ENCODE measurements at regions not wholly inside any gene's neighbourhood (a gene's known extent, or its start where the extent isn't known, plus 50 kb on each side); places are given as distances from the start of the nearest gene placed in this dataset.

GRCh38 chr9:20042128-20042711 lies 253.4 kb upstream of the SLC24A2 start:
- Histone ChIP-seq H3K27ac (no peak overlapping the region), H3K27me3 (no peaks in the 10 kb centered on the region), H3K4me3 (no peak overlapping the region), H3K9me3 (no peaks in the 10 kb centered on the region), H3K4me1 (no peaks in the 10 kb centered on the region), H3K36me3 (no peaks in the 10 kb centered on the region)
- TF ChIP-seq POLR2A (IDR thresholded peaks at IDR 0.05) (no peak), POLR2AphosphoS5 (IDR thresholded peaks at IDR 0.05; ENCODE audit: insufficient read depth in 1 of 2, low read depth in 1 of 2) (no peak)
- TF ChIP-seq, protein P1, sequence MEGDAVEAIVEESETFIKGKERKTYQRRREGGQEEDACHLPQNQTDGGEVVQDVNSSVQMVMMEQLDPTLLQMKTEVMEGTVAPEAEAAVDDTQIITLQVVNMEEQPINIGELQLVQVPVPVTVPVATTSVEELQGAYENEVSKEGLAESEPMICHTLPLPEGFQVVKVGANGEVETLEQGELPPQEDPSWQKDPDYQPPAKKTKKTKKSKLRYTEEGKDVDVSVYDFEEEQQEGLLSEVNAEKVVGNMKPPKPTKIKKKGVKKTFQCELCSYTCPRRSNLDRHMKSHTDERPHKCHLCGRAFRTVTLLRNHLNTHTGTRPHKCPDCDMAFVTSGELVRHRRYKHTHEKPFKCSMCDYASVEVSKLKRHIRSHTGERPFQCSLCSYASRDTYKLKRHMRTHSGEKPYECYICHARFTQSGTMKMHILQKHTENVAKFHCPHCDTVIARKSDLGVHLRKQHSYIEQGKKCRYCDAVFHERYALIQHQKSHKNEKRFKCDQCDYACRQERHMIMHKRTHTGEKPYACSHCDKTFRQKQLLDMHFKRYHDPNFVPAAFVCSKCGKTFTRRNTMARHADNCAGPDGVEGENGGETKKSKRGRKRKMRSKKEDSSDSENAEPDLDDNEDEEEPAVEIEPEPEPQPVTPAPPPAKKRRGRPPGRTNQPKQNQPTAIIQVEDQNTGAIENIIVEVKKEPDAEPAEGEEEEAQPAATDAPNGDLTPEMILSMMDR (IDR thresholded peaks at IDR 0.05) = no peak
- no peak for DNase-seq (ENCODE audit: extremely low spot score in 2 of 2)
- intact Hi-C loops (cut with DNase I) = no loop called here

DNA sequence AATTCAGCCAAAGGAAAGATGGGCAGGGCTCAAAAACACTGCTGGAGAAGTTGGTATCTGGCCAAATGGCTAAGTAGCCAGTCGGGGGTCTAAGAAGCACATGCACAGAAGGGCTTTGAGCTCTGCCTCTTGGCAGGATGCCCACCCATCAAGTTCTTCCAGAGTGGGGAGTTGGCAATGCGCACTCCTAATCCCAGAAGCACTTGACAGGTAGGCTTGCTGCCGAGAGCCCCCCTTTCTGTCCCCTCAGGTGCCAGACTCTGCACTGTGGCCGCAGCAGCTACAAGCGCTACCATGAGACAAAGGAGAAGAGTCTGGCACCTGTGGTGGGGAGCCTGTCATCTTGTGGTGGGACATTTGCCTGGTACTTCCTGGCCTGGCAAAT lies 252.9 kb upstream of the SLC24A2 start:
- Histone ChIP-seq H3K27me3 (no peaks in the 10 kb centered on the region), H3K4me1 (no peaks in the 10 kb centered on the region), H3K4me3 (no peak overlapping the region), H3K36me3 (no peaks in the 10 kb centered on the region), H3K9me3 (no peaks in the 10 kb centered on the region), H3K27ac (no peak overlapping the region)
- TF ChIP-seq, protein P1 (IDR thresholded peaks at IDR 0.05) = no peak
- no peak for TF ChIP-seq POLR2AphosphoS5 (IDR thresholded peaks at IDR 0.05; ENCODE audit: insufficient read depth in 1 of 2, low read depth in 1 of 2)
- TF ChIP-seq POLR2A (IDR thresholded peaks at IDR 0.05) = no peak
- intact Hi-C loops (cut with DNase I) = no loop called here
- no peak for DNase-seq (ENCODE audit: extremely low spot score in 2 of 2)

GRCh38 chr9:20040991-20041696 lies 252.3 kb upstream of the SLC24A2 start:
- no peak for DNase-seq (ENCODE audit: extremely low spot score in 2 of 2)
- H3K9me3 ChIP-seq = no peaks in the 10 kb centered on the region
- TF ChIP-seq POLR2A (IDR thresholded peaks at IDR 0.05) = no peak
- no peak for TF ChIP-seq POLR2AphosphoS5 (IDR thresholded peaks at IDR 0.05; ENCODE audit: insufficient read depth in 1 of 2, low read depth in 1 of 2)
- TF ChIP-seq, protein P1 (IDR thresholded peaks at IDR 0.05) = no peak
- intact Hi-C loops (cut with DNase I) = no loop called here
- H3K27me3 ChIP-seq = no peaks in the 10 kb centered on the region
- no peak overlapping the region for H3K4me3 ChIP-seq
- no peaks in the 10 kb centered on the region for H3K36me3 ChIP-seq
- H3K27ac ChIP-seq = no peak overlapping the region
- H3K4me1 ChIP-seq = no peaks in the 10 kb centered on the region

DNA sequence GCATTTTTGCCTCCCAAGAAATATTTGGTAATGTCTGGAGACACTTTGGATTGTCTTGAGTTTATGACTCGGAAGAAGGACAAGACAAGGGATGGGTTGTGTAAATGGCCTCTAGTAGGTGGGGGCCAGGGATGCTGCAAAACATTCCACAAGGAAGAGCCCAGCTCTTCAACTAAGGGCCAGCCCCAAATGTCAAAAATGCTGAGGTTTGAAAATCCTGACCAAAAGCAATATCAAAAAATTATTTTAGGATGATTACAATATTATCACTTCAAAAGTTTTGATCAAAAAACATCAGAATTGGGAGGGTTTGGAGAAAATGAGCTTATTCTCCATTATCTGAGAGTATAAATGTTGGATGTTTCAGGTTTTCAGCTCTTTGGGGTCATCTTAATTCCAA lies 248.9 kb upstream of the SLC24A2 start:
- H3K27me3 ChIP-seq = no peaks in the 10 kb centered on the region
- H3K27ac ChIP-seq = no peak overlapping the region
- intact Hi-C loops (cut with DNase I) = no loop called here
- no peaks in the 10 kb centered on the region for H3K4me1 ChIP-seq
- no peaks in the 10 kb centered on the region for H3K36me3 ChIP-seq
- TF ChIP-seq, protein P1 (IDR thresholded peaks at IDR 0.05) = no peak
- no peak overlapping the region for H3K4me3 ChIP-seq
- no peak for DNase-seq (ENCODE audit: extremely low spot score in 2 of 2)
- H3K9me3 ChIP-seq = no peaks in the 10 kb centered on the region

- Histone ChIP-seq H3K36me3 (no peaks in the 10 kb centered on the region), H3K27ac (no peak overlapping the region), H3K4me3 (no peak overlapping the region), H3K27me3 (no peaks in the 10 kb centered on the region), H3K9me3 (no peaks in the 10 kb centered on the region), H3K4me1 (no peaks in the 10 kb centered on the region)
- TF ChIP-seq, protein P1 (IDR thresholded peaks at IDR 0.05) = no peak
- TF ChIP-seq POLR2AphosphoS5 (IDR thresholded peaks at IDR 0.05; ENCODE audit: insufficient read depth in 1 of 2, low read depth in 1 of 2) (no peak), POLR2A (IDR thresholded peaks at IDR 0.05) (no peak)
- no peak for DNase-seq (ENCODE audit: extremely low spot score in 2 of 2)
- intact Hi-C loops (cut with DNase I) = no loop called here
Observed at GRCh38 chr9:20033511-20033910, 244.7 kb upstream of the SLC24A2 start.
